IMR-90 (cell line): ENCODE measurements at regions not wholly inside any gene's neighbourhood (a gene's known extent, or its start where the extent isn't known, plus 50 kb on each side); places are given as distances from the start of the nearest gene placed in this dataset.

Experiments
- ATAC-seq: fragments of 200-7000 bp; cut with Tn5 transposase; 2 replicates; pipeline ENCODE4 v1.9.1; 2020; ENCODE audit warnings: low read depth, mild to moderate bottlenecking, moderate library complexity
- BruUV-seq: library from RNA; stranded (reverse); fragments of 400-500 nt; replicated peaks from 2 replicates; lab custom pipeline; 2021; lab: Mats Ljungman, UMichigan
- CTCF ChIA-PET: fragments of 300-600 bp; formaldehyde crosslinking; extraction: SDS; loops from one replicate; lab custom pipeline; 2021; ENCODE audit warnings: antibody characterized with exemption; lab: Yijun Ruan, JAX
- POLR2A ChIA-PET: fragments of 300-600 bp; sonication (Branson Sonifier 250); formaldehyde crosslinking; loops from one replicate; lab custom pipeline; 2022; ENCODE audit warnings: antibody characterized with exemption; ENCODE audit not compliant: unreplicated experiment; lab: Charles Lee
- DNase-seq: peaks from one replicate; pipeline ENCODE4 v3.0.0; 2013
- H2AFZ ChIP-seq: replicated peaks from 2 replicates; pipeline ENCODE3; 2013; ENCODE audit warnings: low read length, mild to moderate bottlenecking; ENCODE audit not compliant: poor library complexity
- H2AK5ac ChIP-seq: 2 replicates; pipeline ENCODE4 v1.6.1; 2013; ENCODE audit warnings: low read depth, low read length, inconsistent platforms
- H2AK9ac ChIP-seq: replicated peaks from 2 replicates; pipeline ENCODE3; 2013; ENCODE audit warnings: mild to moderate bottlenecking, low read depth, low read length, moderate library complexity; ENCODE audit not compliant: poor library complexity
- H2BK120ac ChIP-seq: 2 replicates; pipeline ENCODE4 v1.6.1; 2013; ENCODE audit warnings: low read depth, low read length, inconsistent platforms
- H2BK15ac ChIP-seq: 3 replicates; pipeline ENCODE4 v1.6.1; 2013; ENCODE audit warnings: low read depth, low read length, inconsistent platforms
- H2BK20ac ChIP-seq: 2 replicates; pipeline ENCODE4 v1.6.1; 2013; ENCODE audit warnings: low read depth, mild to moderate bottlenecking, inconsistent platforms, low read length, moderate library complexity
- H2BK5ac ChIP-seq: 2 replicates; pipeline ENCODE4 v1.6.1; 2013; ENCODE audit warnings: mild to moderate bottlenecking, low read depth, low read length, inconsistent platforms; ENCODE audit not compliant: poor library complexity, severe bottlenecking
- H3K14ac ChIP-seq: replicated peaks from 2 replicates; pipeline ENCODE4 v1.6.1; 2013; ENCODE audit warnings: low read depth, low read length, inconsistent platforms
- H3K18ac ChIP-seq: 2 replicates; pipeline ENCODE4 v1.6.1; 2013; ENCODE audit warnings: low read depth, low read length, control low read depth
- H3K23ac ChIP-seq: 2 replicates; pipeline ENCODE4 v1.6.1; 2013; ENCODE audit warnings: low read depth, low read length, inconsistent platforms
- H3K27ac ChIP-seq: 2 replicates; pipeline ENCODE4 v1.5.1; 2013; ENCODE audit warnings: mild to moderate bottlenecking, control low read depth, low read length; ENCODE audit not compliant: insufficient read depth
- H3K27me3 ChIP-seq: 2 replicates; pipeline ENCODE4 v1.6.1; 2013; ENCODE audit warnings: low read length; ENCODE audit not compliant: control insufficient read depth, insufficient read depth
- H3K36me3 ChIP-seq: 2 replicates; pipeline ENCODE4 v1.6.1; 2013; ENCODE audit warnings: low read length, mixed read lengths; ENCODE audit not compliant: control insufficient read depth, insufficient read depth
- H3K4ac ChIP-seq: 2 replicates; pipeline ENCODE4 v1.6.1; 2013; ENCODE audit warnings: low read depth, low read length, inconsistent platforms
- H3K4me1 ChIP-seq: 2 replicates; pipeline ENCODE4 v1.6.1; 2013; ENCODE audit warnings: low read length, mixed read lengths; ENCODE audit not compliant: control insufficient read depth, insufficient read depth
- H3K4me2 ChIP-seq: 2 replicates; pipeline ENCODE4 v1.6.1; 2013; ENCODE audit warnings: low read depth, mild to moderate bottlenecking, control low read depth, low read length, moderate library complexity
- H3K4me3 ChIP-seq: 2 replicates; pipeline ENCODE4 v1.5.1; 2013; ENCODE audit warnings: low read depth, mild to moderate bottlenecking, control low read depth, low read length, moderate library complexity; ENCODE audit not compliant: insufficient read depth
- H3K56ac ChIP-seq: 2 replicates; pipeline ENCODE4 v1.6.1; 2013; ENCODE audit warnings: low read length, inconsistent platforms; ENCODE audit not compliant: insufficient read depth; ENCODE audit errors: extremely low read depth
- H3K79me1 ChIP-seq, 2 experiments: 2 replicates each; pipeline ENCODE4 v1.6.1; 2013; ENCODE audit warnings: low read length in 2 of 2, inconsistent platforms in 1 of 2, low read depth in 1 of 2
- H3K9ac ChIP-seq: 2 replicates; pipeline ENCODE4 v1.6.1; 2013; ENCODE audit warnings: low read depth, low read length, control low read depth
- H3K9me1 ChIP-seq: 2 replicates; pipeline ENCODE4 v1.6.1; 2013; ENCODE audit warnings: low read length, inconsistent platforms; ENCODE audit not compliant: insufficient read depth
- H3K9me3 ChIP-seq: 2 replicates; pipeline ENCODE4 v1.6.1; 2013; ENCODE audit warnings: low read length; ENCODE audit not compliant: control insufficient read depth, insufficient read depth
- H4K20me1 ChIP-seq: 2 replicates; pipeline ENCODE4 v1.6.1; 2013; ENCODE audit warnings: low read length, inconsistent platforms; ENCODE audit not compliant: insufficient read depth
- H4K5ac ChIP-seq: 2 replicates; pipeline ENCODE4 v1.6.1; 2013; ENCODE audit warnings: mild to moderate bottlenecking, low read depth, low read length, control low read depth
- H4K8ac ChIP-seq, 2 experiments: 2 replicates each; pipeline ENCODE4 v1.6.1; 2013; ENCODE audit warnings: low read depth in 2 of 2, low read length in 2 of 2, control low read depth in 1 of 2, inconsistent platforms in 1 of 2
- H4K91ac ChIP-seq: 2 replicates; pipeline ENCODE4 v1.6.1; 2013; ENCODE audit warnings: low read depth, low read length, inconsistent platforms; ENCODE audit not compliant: insufficient read depth
- BHLHE40 ChIP-seq: fragments of 150-350 bp; IDR thresholded peaks from 2 replicates; pipeline ENCODE4 v1.6.1; 2016; ENCODE audit warnings: mild to moderate bottlenecking, low read depth, low read length
- CEBPB ChIP-seq: IDR thresholded peaks from 2 replicates; pipeline ENCODE4 v1.6.1; 2012; ENCODE audit warnings: low read depth, low read length, improper control_type of control experiment
- ELK1 ChIP-seq: fragments of 150-350 bp; IDR thresholded peaks from 2 replicates; pipeline ENCODE4 v1.6.1; 2016; ENCODE audit warnings: low read depth, mild to moderate bottlenecking, low read length, moderate library complexity, borderline replicate concordance
- FOS ChIP-seq: fragments of 150-350 bp; IDR thresholded peaks from 2 replicates; pipeline ENCODE4 v1.6.1; 2016; ENCODE audit warnings: low read depth, low read length
- MAFK ChIP-seq: IDR thresholded peaks from 2 replicates; pipeline ENCODE4 v1.6.1; 2012; ENCODE audit warnings: low read depth, low read length, improper control_type of control experiment
- MAZ ChIP-seq: IDR thresholded peaks from 2 replicates; pipeline ENCODE4 v1.6.1; 2012; ENCODE audit warnings: low read depth, mild to moderate bottlenecking, low read length, improper control_type of control experiment, moderate library complexity, borderline replicate concordance
- NFE2L2 ChIP-seq: fragments of 150-350 bp; IDR thresholded peaks from 2 replicates; pipeline ENCODE4 v1.6.1; 2016; ENCODE audit warnings: low read depth, mild to moderate bottlenecking, low read length
- POLR2A ChIP-seq: IDR thresholded peaks from 2 replicates; pipeline ENCODE4 v1.6.1; 2012; ENCODE audit warnings: mild to moderate bottlenecking, low read depth, low read length
- RAD21 ChIP-seq: IDR thresholded peaks from 2 replicates; pipeline ENCODE4 v1.6.1; 2012; ENCODE audit warnings: low read length, improper control_type of control experiment
- RCOR1 ChIP-seq: IDR thresholded peaks from 2 replicates; pipeline ENCODE4 v1.6.1; 2012; ENCODE audit warnings: mild to moderate bottlenecking, low read length, improper control_type of control experiment; ENCODE audit not compliant: insufficient replicate concordance
- RFX5 ChIP-seq: IDR thresholded peaks from 2 replicates; pipeline ENCODE4 v1.8.0; 2012; ENCODE audit warnings: low read depth, mild to moderate bottlenecking, low read length, moderate library complexity
- SMC3 ChIP-seq: fragments of 150-350 bp; IDR thresholded peaks from 2 replicates; pipeline ENCODE4 v1.6.1; 2016; ENCODE audit warnings: low read depth, mild to moderate bottlenecking, antibody characterized with exemption, low read length, moderate library complexity
- WGBS, 2 experiments: methylation state at CpG; one replicate each; pipeline versions ENCODE4 v1.1.5 to v1.1.7; 2013; ENCODE audit warnings: missing lambda C conversion rate in 2 of 2; ENCODE audit not compliant: insufficient read length in 1 of 2; ENCODE audit errors: extremely low coverage in 2 of 2; 5-methylcytosine and 5-hydroxymethylcytosine counted together
- dilution Hi-C: fragments of 300-500 bp; cut with HindIII; formaldehyde crosslinking; loops from one replicate; pipeline ENCODE4 v1.14.3; 2018; ENCODE audit warnings: low sequenced_read_pairs; ENCODE audit not compliant: unreplicated experiment
- in situ Hi-C: fragments of 300-500 bp; cut with MboI; formaldehyde crosslinking; loops from 3 replicates; pipeline ENCODE4 v1.14.3; 2019; ENCODE audit warnings: low sequenced_read_pairs, inconsistent platforms, mixed read lengths
- intact Hi-C: fragments of 100-400 bp; cut with micrococcal nuclease; formaldehyde crosslinking; loops from 2 replicates; pipeline ENCODE4 v1.10.0; 2022

- Histone ChIP-seq H4K8ac (no peak overlapping the region), H3K4me3 (no peak overlapping the region), H4K5ac (no peak overlapping the region), H3K9me1 (no peaks in the 10 kb centered on the region), H3K23ac (no peak overlapping the region), H2BK5ac (no peak overlapping the region), H2BK15ac (no peak overlapping the region), H3K4me2 (no peak overlapping the region), H3K9me3 (no peaks in the 10 kb centered on the region), H3K4me1 (no peaks in the 10 kb centered on the region), H3K18ac (no peak overlapping the region), H4K91ac (no peak overlapping the region), H3K36me3 (no peaks in the 10 kb centered on the region), H4K20me1 (no peaks in the 10 kb centered on the region), H2AK5ac (no peak overlapping the region), H3K27ac (no peak overlapping the region), H2BK20ac (no peak overlapping the region), H3K56ac (no peak overlapping the region), H2AK9ac (no peak overlapping the region), H3K79me1 (no peaks in the 10 kb centered on the region), H2AFZ (no peak overlapping the region), H3K27me3 (no peaks in the 10 kb centered on the region), H3K4ac (no peak overlapping the region), H3K9ac (no peak overlapping the region), H3K14ac (no peak overlapping the region), H2BK120ac (no peak overlapping the region)
- in situ Hi-C loops (no loop called here), intact Hi-C loops (no loop called here), dilution Hi-C loops (no loop called here)
- ATAC-seq = no peak
- no peak for DNase-seq
- WGBS, 2 experiments = 100% methylated on average over 2 of the region's 4 CpGs; no CpG with 5 or more reads in 1 of the 2 experiments
- no TSS peak for BruUV-seq
- CTCF ChIA-PET = no interaction called here
- POLR2A ChIA-PET = no interaction called here
- TF ChIP-seq BHLHE40 (no peak), RAD21 (no peak), FOS (no peak), NFE2L2 (no peak), POLR2A (no peak), ELK1 (no peak), RCOR1 (no peak), SMC3 (no peak), MAFK (no peak), MAZ (no peak), RFX5 (no peak), CEBPB (no peak)
These were observed 1074.7 kb downstream of the TSN start for GRCh38 chr2:122830157-122830556.
